WERI-Rb-1 (cell line): ENCODE measurements at regions not wholly inside any gene's neighbourhood (a gene's known extent, or its start where the extent isn't known, plus 50 kb on each side); places are given as distances from the start of the nearest gene placed in this dataset.

ENCODE experiments used
- DNase-seq: peaks from one replicate; pipeline ENCODE4 v3.0.0-alpha.2; 2020
- H3K27ac ChIP-seq: fragments of 250-450 bp; sonication (Bioruptor Pico); 2 replicates; pipeline ENCODE4 v1.5.1; 2020; ENCODE audit warnings: mild to moderate bottlenecking, moderate library complexity
- H3K27me3 ChIP-seq: fragments of 250-450 bp; sonication (Bioruptor Pico); 2 replicates; pipeline ENCODE4 v1.5.1; 2021; ENCODE audit warnings: mild to moderate bottlenecking, low read depth, moderate library complexity; ENCODE audit not compliant: insufficient read depth, severe bottlenecking
- H3K36me3 ChIP-seq: fragments of 250-450 bp; sonication (Bioruptor Pico); 2 replicates; pipeline ENCODE4 v1.5.1; 2020; ENCODE audit warnings: mild to moderate bottlenecking, moderate library complexity
- H3K4me3 ChIP-seq: 2 replicates; pipeline ENCODE4 v1.5.1; 2011; ENCODE audit warnings: low read depth, mild to moderate bottlenecking, control low read depth, low read length
- H3K9me3 ChIP-seq: fragments of 250-450 bp; sonication (Bioruptor Pico); 2 replicates; pipeline ENCODE4 v1.5.1; 2021; ENCODE audit warnings: mild to moderate bottlenecking, moderate library complexity; ENCODE audit not compliant: severe bottlenecking
- CTCF ChIP-seq: IDR thresholded peaks from 2 replicates; pipeline ENCODE4 v1.5.1; 2011; ENCODE audit warnings: low read depth, mild to moderate bottlenecking, control low read depth, inconsistent platforms, low read length

- Histone ChIP-seq H3K9me3 (no peaks in the 10 kb centered on the region), H3K27ac (no peak overlapping the region), H3K27me3 (no peaks in the 10 kb centered on the region), H3K36me3 (no peaks in the 10 kb centered on the region), H3K4me3 (no peak overlapping the region)
- TF ChIP-seq CTCF = no peak
- DNase-seq = no peak
Observed at GRCh38 chr4:71251261-71251660, 87.6 kb upstream of the SLC4A4 start.

- no peaks in the 10 kb centered on the region for H3K9me3 ChIP-seq
- H3K36me3 ChIP-seq = no peaks in the 10 kb centered on the region
- no peak for DNase-seq
- no peak for TF ChIP-seq CTCF
- no peak overlapping the region for H3K4me3 ChIP-seq
- no peaks in the 10 kb centered on the region for H3K27me3 ChIP-seq
- no peak overlapping the region for H3K27ac ChIP-seq
Observed at GRCh38 chr4:71253545-71253944, 85.3 kb upstream of the SLC4A4 start.

GRCh38 chr4:71254451-71255012 lies 84.3 kb upstream of the SLC4A4 start:
- Histone ChIP-seq H3K9me3 (no peaks in the 10 kb centered on the region), H3K27me3 (no peaks in the 10 kb centered on the region), H3K4me3 (no peak overlapping the region), H3K27ac (no peak overlapping the region), H3K36me3 (no peaks in the 10 kb centered on the region)
- DNase-seq = no peak
- no peak for TF ChIP-seq CTCF

GRCh38 chr4:71255976-71256375 lies 82.8 kb upstream of the SLC4A4 start:
- no peak for DNase-seq
- Histone ChIP-seq H3K27me3 (no peaks in the 10 kb centered on the region), H3K36me3 (no peaks in the 10 kb centered on the region), H3K27ac (no peak overlapping the region), H3K9me3 (no peaks in the 10 kb centered on the region), H3K4me3 (no peak overlapping the region)
- TF ChIP-seq CTCF = no peak

- DNase-seq = no peak
- Histone ChIP-seq H3K27ac (no peak overlapping the region), H3K27me3 (no peaks in the 10 kb centered on the region), H3K36me3 (no peaks in the 10 kb centered on the region), H3K9me3 (no peaks in the 10 kb centered on the region), H3K4me3 (no peak overlapping the region)
- TF ChIP-seq CTCF = no peak
Observed at GRCh38 chr4:71257761-71258160, 81.1 kb upstream of the SLC4A4 start.

- no peaks in the 10 kb centered on the region for H3K36me3 ChIP-seq
Observed at GRCh38 chr4:71258323-71258722, 80.5 kb upstream of the SLC4A4 start.

More at GRCh38 chr4:71258323-71258722, 80.5 kb upstream of the SLC4A4 start:
- Histone ChIP-seq H3K9me3 (no peaks in the 10 kb centered on the region), H3K27me3 (no peaks in the 10 kb centered on the region), H3K4me3 (no peak overlapping the region), H3K27ac (no peak overlapping the region)
- TF ChIP-seq CTCF = no peak
- no peak for DNase-seq
